ENCODE measurements at regions not wholly inside any gene's neighbourhood (a gene's known extent, or its start where the extent isn't known, plus 50 kb on each side); places are given as distances from the start of the nearest gene placed in this dataset.

- no peak for DNase-seq (ENCODE audit: low read depth, low spot score)
- Histone ChIP-seq H3K9me3 (ENCODE audit: low read depth, low read length) (no peaks in the 10 kb centered on the region), H3K36me3 (ENCODE audit: insufficient read depth, low read length) (no peaks in the 10 kb centered on the region), H3K27ac (no peak overlapping the region), H3K9ac (ENCODE audit: insufficient read length) (no peak overlapping the region), H3K4me3 (no peak overlapping the region)
- TF ChIP-seq FOXP2 (optimal IDR thresholded peaks at IDR 0.05; ENCODE audit: control extremely low read depth, extremely low read length, insufficient read depth) (no peak), POLR2AphosphoS5 (IDR thresholded peaks at IDR 0.05; ENCODE audit: borderline replicate concordance, low read depth, low read length) (no peak), EZH2 (IDR thresholded peaks at IDR 0.05) (no peak)
Observed at GRCh38 chr12:34288963-34289345, 266.7 kb downstream of the ALG10 start.

DNA sequence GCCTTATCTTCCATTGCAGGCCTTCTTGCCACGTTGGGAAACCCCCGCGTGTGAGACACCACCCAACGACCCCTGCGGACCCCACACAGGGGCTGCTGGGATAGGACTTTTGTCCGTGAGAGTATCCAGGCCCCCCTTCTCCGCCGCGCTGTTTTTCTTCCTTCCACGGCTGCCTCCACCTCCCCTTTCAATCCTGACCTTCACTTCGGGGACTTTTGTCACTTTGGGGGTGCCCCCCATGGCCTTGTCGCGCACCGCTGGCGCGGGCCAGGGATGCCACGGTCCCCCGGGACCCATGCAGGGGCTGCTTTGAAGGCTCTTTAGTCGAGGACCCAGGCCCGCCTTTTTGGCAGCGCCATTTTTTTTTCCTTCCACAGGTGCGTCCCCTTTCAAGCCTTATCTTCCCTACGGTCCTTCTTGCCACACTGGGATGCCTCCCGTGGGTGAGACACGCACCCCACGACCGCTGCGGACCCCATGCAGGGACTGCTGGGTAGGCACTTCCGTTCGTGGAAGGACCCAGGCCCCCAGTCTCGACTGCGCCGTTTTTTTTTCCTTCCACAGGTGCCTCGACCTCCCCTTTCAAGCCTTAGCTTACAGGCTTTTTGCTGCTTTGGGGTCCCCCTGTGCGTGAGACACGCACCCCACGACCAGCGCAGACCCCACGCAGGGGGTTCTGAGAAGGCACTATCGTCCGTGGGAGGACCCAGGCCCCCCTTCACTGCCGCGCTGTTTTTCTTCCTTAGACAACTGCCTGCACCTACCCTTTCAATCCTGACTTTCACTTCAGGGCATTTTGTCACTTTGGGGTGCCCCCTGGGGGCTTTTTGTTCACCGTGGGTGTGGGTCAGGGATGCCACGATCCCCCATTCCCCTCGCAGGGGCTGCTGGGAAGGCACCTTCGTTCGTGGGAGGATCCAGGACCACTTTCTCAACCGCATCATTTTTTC lies 267.4 kb downstream of the ALG10 start:
- Histone ChIP-seq H3K4me3 (no peak overlapping the region), H3K27ac (no peak overlapping the region), H3K9me3 (ENCODE audit: low read depth, low read length) (no peaks in the 10 kb centered on the region), H3K9ac (ENCODE audit: insufficient read length) (no peak overlapping the region), H3K36me3 (ENCODE audit: insufficient read depth, low read length) (no peaks in the 10 kb centered on the region)
- no peak for DNase-seq (ENCODE audit: low read depth, low spot score)
- TF ChIP-seq EZH2 (IDR thresholded peaks at IDR 0.05) = no peak
- no peak for TF ChIP-seq POLR2AphosphoS5 (IDR thresholded peaks at IDR 0.05; ENCODE audit: borderline replicate concordance, low read depth, low read length)
- no peak for TF ChIP-seq FOXP2 (optimal IDR thresholded peaks at IDR 0.05; ENCODE audit: control extremely low read depth, extremely low read length, insufficient read depth)

- no peak overlapping the region for H3K4me3 ChIP-seq
- no peak overlapping the region for H3K9ac ChIP-seq (ENCODE audit: insufficient read length)
- no peak overlapping the region for H3K27ac ChIP-seq
- no peaks in the 10 kb centered on the region for H3K36me3 ChIP-seq (ENCODE audit: insufficient read depth, low read length)
- no peak for DNase-seq (ENCODE audit: low read depth, low spot score)
- TF ChIP-seq FOXP2 (optimal IDR thresholded peaks at IDR 0.05; ENCODE audit: control extremely low read depth, extremely low read length, insufficient read depth) = no peak
- no peaks in the 10 kb centered on the region for H3K9me3 ChIP-seq (ENCODE audit: low read depth, low read length)
Observed at GRCh38 chr12:34290381-34290995, 268.2 kb downstream of the ALG10 start.

- DNase-seq (ENCODE audit: low read depth, low spot score) = no peak
- no peak overlapping the region for H3K27ac ChIP-seq
- no peaks in the 10 kb centered on the region for H3K36me3 ChIP-seq (ENCODE audit: insufficient read depth, low read length)
- H3K4me3 ChIP-seq = no peak overlapping the region
- no peaks in the 10 kb centered on the region for H3K9me3 ChIP-seq (ENCODE audit: low read depth, low read length)
- H3K9ac ChIP-seq (ENCODE audit: insufficient read length) = no peak overlapping the region
- TF ChIP-seq EZH2 (IDR thresholded peaks at IDR 0.05) (no peak), FOXP2 (optimal IDR thresholded peaks at IDR 0.05; ENCODE audit: control extremely low read depth, extremely low read length, insufficient read depth) (no peak), POLR2AphosphoS5 (IDR thresholded peaks at IDR 0.05; ENCODE audit: borderline replicate concordance, low read depth, low read length) (no peak)
Observed at GRCh38 chr12:34291001-34291400, 268.7 kb downstream of the ALG10 start.

GRCh38 chr12:34291426-34291901 lies 269.2 kb downstream of the ALG10 start:
- TF ChIP-seq FOXP2 (optimal IDR thresholded peaks at IDR 0.05; ENCODE audit: control extremely low read depth, extremely low read length, insufficient read depth) (no peak), EZH2 (IDR thresholded peaks at IDR 0.05) (no peak), POLR2AphosphoS5 (IDR thresholded peaks at IDR 0.05; ENCODE audit: borderline replicate concordance, low read depth, low read length) (no peak)
- Histone ChIP-seq H3K27ac (no peak overlapping the region), H3K36me3 (ENCODE audit: insufficient read depth, low read length) (no peaks in the 10 kb centered on the region), H3K9ac (ENCODE audit: insufficient read length) (no peak overlapping the region), H3K4me3 (no peak overlapping the region), H3K9me3 (ENCODE audit: low read depth, low read length) (no peaks in the 10 kb centered on the region)
- no peak for DNase-seq (ENCODE audit: low read depth, low spot score)

GRCh38 chr12:34292736-34293625 lies 270.7 kb downstream of the ALG10 start:
- Histone ChIP-seq H3K9ac (ENCODE audit: insufficient read length) (no peak overlapping the region), H3K4me3 (no peak overlapping the region), H3K27ac (no peak overlapping the region), H3K9me3 (ENCODE audit: low read depth, low read length) (no peaks in the 10 kb centered on the region), H3K36me3 (ENCODE audit: insufficient read depth, low read length) (no peaks in the 10 kb centered on the region)
- TF ChIP-seq POLR2AphosphoS5 (IDR thresholded peaks at IDR 0.05; ENCODE audit: borderline replicate concordance, low read depth, low read length) (no peak), EZH2 (IDR thresholded peaks at IDR 0.05) (no peak), FOXP2 (optimal IDR thresholded peaks at IDR 0.05; ENCODE audit: control extremely low read depth, extremely low read length, insufficient read depth) (no peak)
- DNase-seq (ENCODE audit: low read depth, low spot score) = no peak

- no peak for TF ChIP-seq FOXP2 (optimal IDR thresholded peaks at IDR 0.05; ENCODE audit: control extremely low read depth, extremely low read length, insufficient read depth)
- Histone ChIP-seq H3K9ac (ENCODE audit: insufficient read length) (no peak overlapping the region), H3K27ac (no peak overlapping the region), H3K4me3 (no peak overlapping the region), H3K36me3 (ENCODE audit: insufficient read depth, low read length) (no peaks in the 10 kb centered on the region), H3K9me3 (ENCODE audit: low read depth, low read length) (no peaks in the 10 kb centered on the region)
- DNase-seq (ENCODE audit: low read depth, low spot score) = no peak
Observed at GRCh38 chr12:34294137-34294536, 271.8 kb downstream of the ALG10 start.
